KMS-11 (cell line): ENCODE measurements at regions not wholly inside any gene's neighbourhood (a gene's known extent, or its start where the extent isn't known, plus 50 kb on each side); places are given as distances from the start of the nearest gene placed in this dataset.
"Not testable (repeated sequence)": the region's sequence is repeated elsewhere in the genome, so short reads cannot be mapped to it uniquely, and the experiment has no call there.

Source experiments
- H2AFZ ChIP-seq: fragments of 200-600 bp; sonication (generic); 2 replicates; pipeline ENCODE4 v1.6.1; 2016; ENCODE audit warnings: antibody characterized with exemption, mixed run types, low read depth
- H3K27ac ChIP-seq: fragments of 200-600 bp; sonication (generic); 2 replicates; pipeline ENCODE4 v1.6.1; 2016; ENCODE audit warnings: mild to moderate bottlenecking, mixed run types
- H3K27me3 ChIP-seq: fragments of 200-600 bp; sonication (generic); 2 replicates; pipeline ENCODE4 v1.6.1; 2017; ENCODE audit warnings: mild to moderate bottlenecking, low read depth, mixed run types, moderate library complexity; ENCODE audit not compliant: insufficient read depth
- H3K36me3 ChIP-seq: fragments of 200-600 bp; sonication (generic); 2 replicates; pipeline ENCODE4 v1.6.1; 2017; ENCODE audit warnings: mild to moderate bottlenecking, mixed run types; ENCODE audit not compliant: insufficient read depth
- H3K4me1 ChIP-seq: fragments of 200-600 bp; sonication (generic); 2 replicates; pipeline ENCODE4 v1.6.1; 2016; ENCODE audit warnings: mild to moderate bottlenecking, low read depth, mixed run types; ENCODE audit not compliant: poor library complexity, severe bottlenecking
- H3K4me2 ChIP-seq: fragments of 200-600 bp; sonication (generic); 2 replicates; pipeline ENCODE4 v1.7.0; 2016; ENCODE audit warnings: mild to moderate bottlenecking, mixed run types
- H3K4me3 ChIP-seq: fragments of 200-600 bp; sonication (generic); IDR thresholded peaks from 2 replicates; pipeline ENCODE4 v1.6.1; 2017; ENCODE audit warnings: low read depth, low read length, mixed read lengths; ENCODE audit not compliant: insufficient read depth
- H3K79me2 ChIP-seq: fragments of 200-600 bp; sonication (generic); 2 replicates; pipeline ENCODE4 v1.6.1; 2016; ENCODE audit warnings: low read depth, mixed run types; ENCODE audit not compliant: insufficient read depth
- H3K9ac ChIP-seq: fragments of 200-600 bp; sonication (generic); 2 replicates; pipeline ENCODE4 v1.6.1; 2016; ENCODE audit warnings: mild to moderate bottlenecking, mixed run types
- H4K20me1 ChIP-seq: fragments of 200-600 bp; sonication (generic); 2 replicates; pipeline ENCODE4 v1.6.1; 2016; ENCODE audit warnings: mild to moderate bottlenecking, mixed run types; ENCODE audit not compliant: insufficient read depth
- CTCF ChIP-seq: fragments of 200-600 bp; sonication (generic); conservative IDR thresholded peaks from 2 replicates; pipeline ENCODE4 v1.6.1; 2017; ENCODE audit warnings: low read depth, mild to moderate bottlenecking, antibody characterized with exemption, low read length, moderate library complexity, mixed read lengths

GRCh38 chr2:16184341-16184890 lies 244.1 kb downstream of the MYCN start:
- Histone ChIP-seq H3K36me3 (no peaks in the 10 kb centered on the region), H3K27ac (no peak overlapping the region), H2AFZ (no peak overlapping the region), H3K4me1 (peaks cover 10% of the 10 kb centered on the region), H3K4me2 (no peak overlapping the region), H3K9ac (no peak overlapping the region), H3K27me3 (no peaks in the 10 kb centered on the region), H3K4me3 (no peak overlapping the region), H3K79me2 (no peaks in the 10 kb centered on the region), H4K20me1 (no peaks in the 10 kb centered on the region)
- no peak for TF ChIP-seq CTCF

- no peak for TF ChIP-seq CTCF
- Histone ChIP-seq H3K4me2 (no peak overlapping the region), H3K36me3 (no peaks in the 10 kb centered on the region), H3K27ac (no peak overlapping the region), H3K4me1 (peaks cover 10% of the 10 kb centered on the region), H4K20me1 (no peaks in the 10 kb centered on the region), H3K4me3 (no peak overlapping the region), H3K27me3 (no peaks in the 10 kb centered on the region), H3K9ac (no peak overlapping the region), H3K79me2 (no peaks in the 10 kb centered on the region), H2AFZ (no peak overlapping the region)
Measured at GRCh38 chr2:16183345-16183744, 243.0 kb downstream of the MYCN start.

GRCh38 chr2:16182841-16183240 lies 242.5 kb downstream of the MYCN start:
- H3K9ac ChIP-seq: no peak overlapping the region
- H3K4me1 ChIP-seq: peaks cover 10% of the 10 kb centered on the region
- no peak for TF ChIP-seq CTCF

GRCh38 chr2:16182311-16182815 lies 242.0 kb downstream of the MYCN start:
- not testable (repeated sequence) for H3K27ac ChIP-seq, H3K9ac ChIP-seq, H3K36me3 ChIP-seq, H3K4me2 ChIP-seq, H4K20me1 ChIP-seq, H3K79me2 ChIP-seq, H3K4me3 ChIP-seq, H2AFZ ChIP-seq, H3K27me3 ChIP-seq
- peaks cover 10% of the 10 kb centered on the region for H3K4me1 ChIP-seq

More at GRCh38 chr2:16182841-16183240, 242.5 kb downstream of the MYCN start:
- H3K79me2 ChIP-seq: no peaks in the 10 kb centered on the region
- no peak overlapping the region for H3K27ac ChIP-seq
- no peaks in the 10 kb centered on the region for H3K36me3 ChIP-seq
- no peak overlapping the region for H3K4me2 ChIP-seq
- no peak overlapping the region for H3K4me3 ChIP-seq
- no peaks in the 10 kb centered on the region for H4K20me1 ChIP-seq
- H2AFZ ChIP-seq: no peak overlapping the region
- no peaks in the 10 kb centered on the region for H3K27me3 ChIP-seq

- H3K9ac ChIP-seq: no peak overlapping the region
- no peak for TF ChIP-seq CTCF
- no peaks in the 10 kb centered on the region for H3K27me3 ChIP-seq
- H3K79me2 ChIP-seq: no peaks in the 10 kb centered on the region
- no peak overlapping the region for H3K4me3 ChIP-seq
- H4K20me1 ChIP-seq: no peaks in the 10 kb centered on the region
- H3K4me2 ChIP-seq: no peak overlapping the region
- H2AFZ ChIP-seq: no peak overlapping the region
- no peaks in the 10 kb centered on the region for H3K36me3 ChIP-seq
- peaks cover 5% of the 10 kb centered on the region for H3K4me1 ChIP-seq
- no peak overlapping the region for H3K27ac ChIP-seq
Measured at GRCh38 chr2:16181741-16182090, 241.4 kb downstream of the MYCN start.
